ENCODE measurements at regions not wholly inside any gene's neighbourhood (a gene's known extent, or its start where the extent isn't known, plus 50 kb on each side); places are given as distances from the start of the nearest gene placed in this dataset.
"Not testable (repeated sequence)": the region's sequence is repeated elsewhere in the genome, so short reads cannot be mapped to it uniquely, and the experiment has no call there.

- ChIA-PET POLR2A (no interaction called here), CTCF (no interaction called here)
- Mint-ChIP-seq H3K36me3 (ENCODE audit: low read depth) (no peaks in the 10 kb centered on the region), H3K4me3 (no peak overlapping the region), H3K9me3 (no peaks in the 10 kb centered on the region), H3K4me1 (no peaks in the 10 kb centered on the region), H3K27me3 (no peaks in the 10 kb centered on the region), H3K27ac (no peak overlapping the region)
- no peak for DNase-seq
Observed at GRCh38 chr10:109618301-109618700, 305.0 kb downstream of the XPNPEP1 start.

- DNase-seq = no peak
- H3K9me3 Mint-ChIP-seq = no peaks in the 10 kb centered on the region
- H3K4me3 Mint-ChIP-seq = no peak overlapping the region
- ChIA-PET CTCF (interaction anchor here (1.1 kb wide), 1 partner anchor 13 kb away, joined by 3 read pairs; no protein-coding TSS in a partner anchor), POLR2A (no interaction called here)
- no peaks in the 10 kb centered on the region for H3K4me1 Mint-ChIP-seq
- no peak overlapping the region for H3K27ac Mint-ChIP-seq
- no peaks in the 10 kb centered on the region for H3K27me3 Mint-ChIP-seq
- no peaks in the 10 kb centered on the region for H3K36me3 Mint-ChIP-seq (ENCODE audit: low read depth)
Observed at GRCh38 chr10:109616359-109616980, 306.8 kb downstream of the XPNPEP1 start.

GRCh38 chr10:109595356-109595755 is 328.0 kb downstream of the XPNPEP1 start:
- H3K27ac Mint-ChIP-seq; POLR2A ChIA-PET; H3K36me3 Mint-ChIP-seq (ENCODE audit: low read depth); CTCF ChIA-PET; DNase-seq; H3K9me3 Mint-ChIP-seq; H3K4me3 Mint-ChIP-seq; H3K27me3 Mint-ChIP-seq; H3K4me1 Mint-ChIP-seq: not testable (repeated sequence)

- Mint-ChIP-seq H3K9me3 (no peaks in the 10 kb centered on the region), H3K27ac (no peak overlapping the region), H3K4me1 (no peaks in the 10 kb centered on the region), H3K27me3 (no peaks in the 10 kb centered on the region), H3K36me3 (ENCODE audit: low read depth) (no peaks in the 10 kb centered on the region), H3K4me3 (no peak overlapping the region)
- ChIA-PET POLR2A (no interaction called here), CTCF (no interaction called here)
- DNase-seq = no peak
Observed at GRCh38 chr10:109593682-109594081, 329.6 kb downstream of the XPNPEP1 start.

- DNase-seq = no peak
- Mint-ChIP-seq H3K4me1 (no peaks in the 10 kb centered on the region), H3K27ac (no peak overlapping the region), H3K27me3 (no peaks in the 10 kb centered on the region), H3K36me3 (ENCODE audit: low read depth) (no peaks in the 10 kb centered on the region), H3K9me3 (no peaks in the 10 kb centered on the region), H3K4me3 (no peak overlapping the region)
- ChIA-PET CTCF (no interaction called here), POLR2A (no interaction called here)
Observed at GRCh38 chr10:109592391-109592790, 330.9 kb downstream of the XPNPEP1 start.

- no peaks in the 10 kb centered on the region for H3K4me1 Mint-ChIP-seq
- H3K27ac Mint-ChIP-seq = no peak overlapping the region
- H3K36me3 Mint-ChIP-seq (ENCODE audit: low read depth) = no peaks in the 10 kb centered on the region
- no peak for DNase-seq
- no peaks in the 10 kb centered on the region for H3K27me3 Mint-ChIP-seq
- ChIA-PET CTCF (no interaction called here), POLR2A (no interaction called here)
- H3K9me3 Mint-ChIP-seq = no peaks in the 10 kb centered on the region
- no peak overlapping the region for H3K4me3 Mint-ChIP-seq
Observed at GRCh38 chr10:109591601-109592000, 331.7 kb downstream of the XPNPEP1 start.

- Mint-ChIP-seq H3K27me3 (no peaks in the 10 kb centered on the region), H3K27ac (no peak overlapping the region), H3K4me3 (no peak overlapping the region), H3K9me3 (no peaks in the 10 kb centered on the region), H3K36me3 (ENCODE audit: low read depth) (no peaks in the 10 kb centered on the region), H3K4me1 (no peaks in the 10 kb centered on the region)
- DNase-seq = no peak
- ChIA-PET POLR2A (no interaction called here), CTCF (no interaction called here)
Observed at GRCh38 chr10:109588259-109588658, 335.1 kb downstream of the XPNPEP1 start.

GRCh38 chr10:109587366-109587765 is 335.9 kb downstream of the XPNPEP1 start:
- ChIA-PET POLR2A (no interaction called here), CTCF (no interaction called here)
- H3K9me3 Mint-ChIP-seq = no peaks in the 10 kb centered on the region
- H3K4me1 Mint-ChIP-seq = no peaks in the 10 kb centered on the region
- no peaks in the 10 kb centered on the region for H3K27me3 Mint-ChIP-seq
- H3K36me3 Mint-ChIP-seq (ENCODE audit: low read depth) = no peaks in the 10 kb centered on the region
- no peak for DNase-seq
- no peak overlapping the region for H3K27ac Mint-ChIP-seq
- H3K4me3 Mint-ChIP-seq = no peak overlapping the region

GRCh38 chr10:109556399-109556798 is 366.9 kb downstream of the XPNPEP1 start:
- Mint-ChIP-seq H3K27me3 (no peaks in the 10 kb centered on the region), H3K4me3 (no peak overlapping the region), H3K4me1 (no peaks in the 10 kb centered on the region), H3K27ac (no peak overlapping the region), H3K36me3 (ENCODE audit: low read depth) (no peaks in the 10 kb centered on the region), H3K9me3 (peaks cover 11% of the 10 kb centered on the region)
- ChIA-PET POLR2A (no interaction called here), CTCF (no interaction called here)
- no peak for DNase-seq

- DNase-seq; H3K4me3 Mint-ChIP-seq; H3K36me3 Mint-ChIP-seq (ENCODE audit: low read depth); H3K9me3 Mint-ChIP-seq; H3K4me1 Mint-ChIP-seq; POLR2A ChIA-PET; H3K27me3 Mint-ChIP-seq; H3K27ac Mint-ChIP-seq: not testable (repeated sequence)
- CTCF ChIA-PET = interaction anchor here (0.5 to 0.6 kb wide), 2 partner anchors 8 to 1170 kb away, joined by 3 read pairs; no protein-coding TSS in a partner anchor
Observed at GRCh38 chr10:109542050-109542603, 381.2 kb downstream of the XPNPEP1 start.

GRCh38 chr10:109534193-109534592 is 389.1 kb downstream of the XPNPEP1 start:
- POLR2A ChIA-PET = no interaction called here

GRCh38 chr10:109529258-109529657 is 394.1 kb downstream of the XPNPEP1 start:
- Mint-ChIP-seq H3K27ac (no peak overlapping the region), H3K4me1 (no peaks in the 10 kb centered on the region), H3K4me3 (no peak overlapping the region), H3K27me3 (no peaks in the 10 kb centered on the region), H3K9me3 (peaks cover 17% of the 10 kb centered on the region), H3K36me3 (ENCODE audit: low read depth) (no peaks in the 10 kb centered on the region)
- CTCF ChIA-PET = no interaction called here
- POLR2A ChIA-PET = no interaction called here
- DNase-seq = no peak

More at GRCh38 chr10:109534193-109534592, 389.1 kb downstream of the XPNPEP1 start:
- H3K4me3 Mint-ChIP-seq = no peak overlapping the region
- H3K27ac Mint-ChIP-seq = no peak overlapping the region
- no peaks in the 10 kb centered on the region for H3K4me1 Mint-ChIP-seq
- no peaks in the 10 kb centered on the region for H3K27me3 Mint-ChIP-seq
- DNase-seq = no peak
- H3K36me3 Mint-ChIP-seq (ENCODE audit: low read depth) = no peaks in the 10 kb centered on the region
- H3K9me3 Mint-ChIP-seq = peaks cover 15% of the 10 kb centered on the region
- CTCF ChIA-PET = interaction anchor here (0.7 kb wide), 1 partner anchor 8 kb away, joined by 3 read pairs; no protein-coding TSS in a partner anchor

GRCh38 chr10:109517748-109518147 is 405.6 kb downstream of the XPNPEP1 start:
- Mint-ChIP-seq H3K27me3 (no peaks in the 10 kb centered on the region), H3K4me1 (no peaks in the 10 kb centered on the region), H3K4me3 (no peak overlapping the region), H3K9me3 (no peaks in the 10 kb centered on the region), H3K36me3 (ENCODE audit: low read depth) (no peaks in the 10 kb centered on the region), H3K27ac (no peak overlapping the region)
- POLR2A ChIA-PET = no interaction called here
- CTCF ChIA-PET = no interaction called here
- DNase-seq = no peak

GRCh38 chr10:109504401-109504800 is 418.9 kb downstream of the XPNPEP1 start:
- Mint-ChIP-seq H3K27me3 (no peaks in the 10 kb centered on the region), H3K9me3 (no peaks in the 10 kb centered on the region), H3K27ac (no peak overlapping the region), H3K36me3 (ENCODE audit: low read depth) (no peaks in the 10 kb centered on the region), H3K4me1 (no peaks in the 10 kb centered on the region), H3K4me3 (no peak overlapping the region)
- ChIA-PET CTCF (no interaction called here), POLR2A (no interaction called here)
- no peak for DNase-seq

Measured in activated CD4-positive, alpha-beta T cell treated with anti-CD3 and anti-CD28 coated beads, Interleukin-2, amount 10 ng/mL, durations not matched to agents 7 days and 5 days (primary cell).